Suprapubic skin (tissue), 3 donors: ENCODE measurements at regions not wholly inside any gene's neighbourhood (a gene's known extent, or its start where the extent isn't known, plus 50 kb on each side); places are given as distances from the start of the nearest gene placed in this dataset.

Experiments
- POLR2A ChIP-seq, 2 donors: fragments of 450-650 bp; IDR thresholded peaks; one replicate each; pipeline ENCODE4 v1.6.1; 2017; ENCODE audit warnings: antibody characterized with exemption in 2 of 2, mild to moderate bottlenecking in 2 of 2, moderate library complexity in 2 of 2
- TF ChIP-seq, protein P1 (sequence below), 2 donors: fragments of 200-600 bp in 1 of 2; fragments of 450-650 bp in 1 of 2; sonication (generic) in 1 of 2; IDR thresholded peaks; one replicate each; pipeline ENCODE4 v1.5.1; 2016 to 2019; ENCODE audit warnings: antibody characterized with exemption in 2 of 2, mild to moderate bottlenecking in 1 of 2, moderate library complexity in 1 of 2

DNA sequence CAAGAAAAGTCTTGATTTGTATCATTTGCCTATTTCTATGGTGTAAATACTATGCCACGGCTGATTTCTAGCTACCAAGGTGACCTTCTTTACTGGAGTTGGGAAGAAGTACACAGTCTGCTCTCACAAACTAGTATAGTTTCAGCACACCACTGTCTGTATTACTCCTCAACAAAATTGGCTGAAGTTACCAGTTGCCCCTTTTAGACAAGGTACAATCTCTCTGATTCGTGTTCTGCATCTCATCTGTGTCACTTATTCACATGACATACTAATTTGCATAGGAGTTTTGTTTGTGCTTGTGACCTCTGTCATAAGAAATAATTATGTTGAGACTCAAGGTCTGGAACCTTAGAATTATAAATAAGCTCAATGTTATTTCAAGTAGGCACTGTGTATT is 97.3 kb downstream of the C11orf87 start:
- TF ChIP-seq, protein P1, sequence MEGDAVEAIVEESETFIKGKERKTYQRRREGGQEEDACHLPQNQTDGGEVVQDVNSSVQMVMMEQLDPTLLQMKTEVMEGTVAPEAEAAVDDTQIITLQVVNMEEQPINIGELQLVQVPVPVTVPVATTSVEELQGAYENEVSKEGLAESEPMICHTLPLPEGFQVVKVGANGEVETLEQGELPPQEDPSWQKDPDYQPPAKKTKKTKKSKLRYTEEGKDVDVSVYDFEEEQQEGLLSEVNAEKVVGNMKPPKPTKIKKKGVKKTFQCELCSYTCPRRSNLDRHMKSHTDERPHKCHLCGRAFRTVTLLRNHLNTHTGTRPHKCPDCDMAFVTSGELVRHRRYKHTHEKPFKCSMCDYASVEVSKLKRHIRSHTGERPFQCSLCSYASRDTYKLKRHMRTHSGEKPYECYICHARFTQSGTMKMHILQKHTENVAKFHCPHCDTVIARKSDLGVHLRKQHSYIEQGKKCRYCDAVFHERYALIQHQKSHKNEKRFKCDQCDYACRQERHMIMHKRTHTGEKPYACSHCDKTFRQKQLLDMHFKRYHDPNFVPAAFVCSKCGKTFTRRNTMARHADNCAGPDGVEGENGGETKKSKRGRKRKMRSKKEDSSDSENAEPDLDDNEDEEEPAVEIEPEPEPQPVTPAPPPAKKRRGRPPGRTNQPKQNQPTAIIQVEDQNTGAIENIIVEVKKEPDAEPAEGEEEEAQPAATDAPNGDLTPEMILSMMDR (IDR thresholded peaks at IDR 0.05) = no peak
- TF ChIP-seq POLR2A (IDR thresholded peaks at IDR 0.05) = no peak
